ENCODE measurements at regions not wholly inside any gene's neighbourhood (a gene's known extent, or its start where the extent isn't known, plus 50 kb on each side); places are given as distances from the start of the nearest gene placed in this dataset.

- TF ChIP-seq POLR2A (IDR thresholded peaks at IDR 0.05; ENCODE audit: low read depth) (no peak), CTCF (IDR thresholded peaks at IDR 0.05) (no peak), EP300 (IDR thresholded peaks at IDR 0.05) (no peak), POLR2AphosphoS5 (IDR thresholded peaks at IDR 0.05) (no peak)
These were observed 68.1 kb downstream of the RBM43 start for GRCh38 chr2:151193576-151193975.

Data from esophagus muscularis mucosa (tissue), 4 donors.